ENCODE measurements at regions not wholly inside any gene's neighbourhood (a gene's known extent, or its start where the extent isn't known, plus 50 kb on each side); places are given as distances from the start of the nearest gene placed in this dataset.

DNA sequence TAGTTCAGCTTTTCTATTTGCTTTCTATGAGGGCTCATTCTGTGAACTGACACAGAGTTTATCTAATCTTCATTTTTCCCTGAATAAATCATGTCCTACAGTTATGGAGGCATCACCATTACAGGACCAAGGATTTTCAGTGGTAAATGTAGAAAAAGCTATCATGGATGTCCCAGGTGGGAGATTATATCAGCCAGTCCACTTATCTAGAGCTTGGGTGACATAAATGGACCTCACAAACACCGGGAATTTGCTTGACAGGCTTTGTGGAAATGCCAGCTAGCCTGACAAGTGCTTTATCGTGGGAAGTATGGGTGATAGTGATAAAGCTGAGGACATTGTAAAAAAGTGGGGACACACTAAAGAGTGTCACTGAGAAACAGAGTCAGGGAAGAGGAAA, 1015.2 kb upstream of the SLIT2 start (continued):
- TF ChIP-seq, protein P1, sequence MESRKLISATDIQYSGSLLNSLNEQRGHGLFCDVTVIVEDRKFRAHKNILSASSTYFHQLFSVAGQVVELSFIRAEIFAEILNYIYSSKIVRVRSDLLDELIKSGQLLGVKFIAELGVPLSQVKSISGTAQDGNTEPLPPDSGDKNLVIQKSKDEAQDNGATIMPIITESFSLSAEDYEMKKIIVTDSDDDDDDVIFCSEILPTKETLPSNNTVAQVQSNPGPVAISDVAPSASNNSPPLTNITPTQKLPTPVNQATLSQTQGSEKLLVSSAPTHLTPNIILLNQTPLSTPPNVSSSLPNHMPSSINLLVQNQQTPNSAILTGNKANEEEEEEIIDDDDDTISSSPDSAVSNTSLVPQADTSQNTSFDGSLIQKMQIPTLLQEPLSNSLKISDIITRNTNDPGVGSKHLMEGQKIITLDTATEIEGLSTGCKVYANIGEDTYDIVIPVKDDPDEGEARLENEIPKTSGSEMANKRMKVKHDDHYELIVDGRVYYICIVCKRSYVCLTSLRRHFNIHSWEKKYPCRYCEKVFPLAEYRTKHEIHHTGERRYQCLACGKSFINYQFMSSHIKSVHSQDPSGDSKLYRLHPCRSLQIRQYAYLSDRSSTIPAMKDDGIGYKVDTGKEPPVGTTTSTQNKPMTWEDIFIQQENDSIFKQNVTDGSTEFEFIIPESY (IDR thresholded peaks at IDR 0.05; ENCODE audit: borderline replicate concordance, low read depth), result no peak
- TF ChIP-seq, protein P2, sequence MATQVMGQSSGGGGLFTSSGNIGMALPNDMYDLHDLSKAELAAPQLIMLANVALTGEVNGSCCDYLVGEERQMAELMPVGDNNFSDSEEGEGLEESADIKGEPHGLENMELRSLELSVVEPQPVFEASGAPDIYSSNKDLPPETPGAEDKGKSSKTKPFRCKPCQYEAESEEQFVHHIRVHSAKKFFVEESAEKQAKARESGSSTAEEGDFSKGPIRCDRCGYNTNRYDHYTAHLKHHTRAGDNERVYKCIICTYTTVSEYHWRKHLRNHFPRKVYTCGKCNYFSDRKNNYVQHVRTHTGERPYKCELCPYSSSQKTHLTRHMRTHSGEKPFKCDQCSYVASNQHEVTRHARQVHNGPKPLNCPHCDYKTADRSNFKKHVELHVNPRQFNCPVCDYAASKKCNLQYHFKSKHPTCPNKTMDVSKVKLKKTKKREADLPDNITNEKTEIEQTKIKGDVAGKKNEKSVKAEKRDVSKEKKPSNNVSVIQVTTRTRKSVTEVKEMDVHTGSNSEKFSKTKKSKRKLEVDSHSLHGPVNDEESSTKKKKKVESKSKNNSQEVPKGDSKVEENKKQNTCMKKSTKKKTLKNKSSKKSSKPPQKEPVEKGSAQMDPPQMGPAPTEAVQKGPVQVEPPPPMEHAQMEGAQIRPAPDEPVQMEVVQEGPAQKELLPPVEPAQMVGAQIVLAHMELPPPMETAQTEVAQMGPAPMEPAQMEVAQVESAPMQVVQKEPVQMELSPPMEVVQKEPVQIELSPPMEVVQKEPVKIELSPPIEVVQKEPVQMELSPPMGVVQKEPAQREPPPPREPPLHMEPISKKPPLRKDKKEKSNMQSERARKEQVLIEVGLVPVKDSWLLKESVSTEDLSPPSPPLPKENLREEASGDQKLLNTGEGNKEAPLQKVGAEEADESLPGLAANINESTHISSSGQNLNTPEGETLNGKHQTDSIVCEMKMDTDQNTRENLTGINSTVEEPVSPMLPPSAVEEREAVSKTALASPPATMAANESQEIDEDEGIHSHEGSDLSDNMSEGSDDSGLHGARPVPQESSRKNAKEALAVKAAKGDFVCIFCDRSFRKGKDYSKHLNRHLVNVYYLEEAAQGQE (IDR thresholded peaks at IDR 0.05; ENCODE audit: low read depth, low read length), result no peak
- TF ChIP-seq FOSL2 (IDR thresholded peaks at IDR 0.05; ENCODE audit: borderline replicate concordance, low read depth) (no peak), EP300 (IDR thresholded peaks at IDR 0.05; ENCODE audit: borderline replicate concordance in 1 of 2, low read depth in 1 of 2, low read length in 1 of 2) (no peak)
- TF ChIP-seq, protein P3, sequence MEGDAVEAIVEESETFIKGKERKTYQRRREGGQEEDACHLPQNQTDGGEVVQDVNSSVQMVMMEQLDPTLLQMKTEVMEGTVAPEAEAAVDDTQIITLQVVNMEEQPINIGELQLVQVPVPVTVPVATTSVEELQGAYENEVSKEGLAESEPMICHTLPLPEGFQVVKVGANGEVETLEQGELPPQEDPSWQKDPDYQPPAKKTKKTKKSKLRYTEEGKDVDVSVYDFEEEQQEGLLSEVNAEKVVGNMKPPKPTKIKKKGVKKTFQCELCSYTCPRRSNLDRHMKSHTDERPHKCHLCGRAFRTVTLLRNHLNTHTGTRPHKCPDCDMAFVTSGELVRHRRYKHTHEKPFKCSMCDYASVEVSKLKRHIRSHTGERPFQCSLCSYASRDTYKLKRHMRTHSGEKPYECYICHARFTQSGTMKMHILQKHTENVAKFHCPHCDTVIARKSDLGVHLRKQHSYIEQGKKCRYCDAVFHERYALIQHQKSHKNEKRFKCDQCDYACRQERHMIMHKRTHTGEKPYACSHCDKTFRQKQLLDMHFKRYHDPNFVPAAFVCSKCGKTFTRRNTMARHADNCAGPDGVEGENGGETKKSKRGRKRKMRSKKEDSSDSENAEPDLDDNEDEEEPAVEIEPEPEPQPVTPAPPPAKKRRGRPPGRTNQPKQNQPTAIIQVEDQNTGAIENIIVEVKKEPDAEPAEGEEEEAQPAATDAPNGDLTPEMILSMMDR (IDR thresholded peaks at IDR 0.05), result no peak

DNA sequence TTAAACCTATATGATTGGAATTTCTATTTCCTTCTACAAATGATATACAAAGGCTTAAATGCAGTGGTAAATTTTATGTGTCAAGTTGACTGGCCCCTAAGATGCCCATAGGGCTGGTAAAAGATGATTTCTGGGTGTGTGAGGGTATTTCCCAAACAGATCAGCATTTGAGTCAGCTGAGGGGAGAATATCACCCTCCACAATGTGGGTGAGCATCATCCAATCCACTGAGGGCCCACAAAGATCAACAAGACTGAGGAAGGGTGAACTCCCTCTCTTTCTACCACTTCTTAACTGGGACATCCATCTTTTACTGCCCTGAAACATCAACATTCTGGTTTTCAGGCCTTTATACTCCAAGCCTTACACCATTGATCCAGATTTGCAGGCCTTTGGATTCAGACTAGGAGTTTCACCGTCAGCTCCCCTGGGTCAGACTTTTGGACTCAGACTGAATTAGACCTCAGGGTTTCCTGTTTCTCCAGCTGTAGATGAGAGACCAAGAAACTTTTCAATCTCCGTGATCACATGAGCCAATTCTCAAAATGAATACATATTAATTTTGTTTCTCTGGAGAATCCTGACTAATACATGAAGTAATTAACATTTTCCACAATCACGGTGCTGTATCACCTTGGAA, 1020.7 kb upstream of the SLIT2 start:
- ChIA-PET CTCF (no interaction called here), POLR2A (no interaction called here)
- Histone ChIP-seq H3K9ac (no peak overlapping the region), H4K20me1 (ENCODE audit: insufficient read depth) (no peaks in the 10 kb centered on the region), H3K4me1 (ENCODE audit: control insufficient read depth in 1 of 2, insufficient read depth in 2 of 2, low read depth in 1 of 2, low read length in 1 of 2) (no peaks in the 10 kb centered on the region), H3K27ac (ENCODE audit: low read depth in 2 of 2, low read length in 1 of 2) (no peak overlapping the region), H3K36me3 (replicated peaks in 1 of 2; ENCODE audit: control insufficient read depth in 1 of 2, insufficient read depth in 2 of 2, low read length in 1 of 2) (no peaks in the 10 kb centered on the region), H3K4me3 (ENCODE audit: low read depth in 2 of 2, low read length in 1 of 2) (no peak overlapping the region), H2AFZ (ENCODE audit: low read depth) (no peak overlapping the region), H3K79me2 (ENCODE audit: insufficient read depth) (no peaks in the 10 kb centered on the region), H3K9me3 (no peaks in the 10 kb centered on the region), H3K9me2 (no peaks in the 10 kb centered on the region), H3K27me3 (ENCODE audit: insufficient read depth) (no peaks in the 10 kb centered on the region), H3K4me2 (no peak overlapping the region), H3F3A (replicated peaks; ENCODE audit: insufficient read depth) (no peaks in the 10 kb centered on the region)
- 66% methylated on average over 3 of the region's 3 CpGs for WGBS (ENCODE audit: low lambda C conversion rate)
- DNase-seq, result no peak
- TF ChIP-seq TAF1 (IDR thresholded peaks at IDR 0.05; ENCODE audit: borderline replicate concordance, low read depth, low read length), result no peak
- TF ChIP-seq RCOR1 (IDR thresholded peaks at IDR 0.05; ENCODE audit: low read length), result no peak
- no peak for TF ChIP-seq FOXJ3 (CRISPR knock-in tag; IDR thresholded peaks at IDR 0.05)
- TF ChIP-seq POLR2AphosphoS5 (IDR thresholded peaks at IDR 0.05; ENCODE audit: low read depth, low read length), result no peak
- TF ChIP-seq FOXM1 (IDR thresholded peaks at IDR 0.05; ENCODE audit: low read depth), result no peak
- TF ChIP-seq, protein P4, sequence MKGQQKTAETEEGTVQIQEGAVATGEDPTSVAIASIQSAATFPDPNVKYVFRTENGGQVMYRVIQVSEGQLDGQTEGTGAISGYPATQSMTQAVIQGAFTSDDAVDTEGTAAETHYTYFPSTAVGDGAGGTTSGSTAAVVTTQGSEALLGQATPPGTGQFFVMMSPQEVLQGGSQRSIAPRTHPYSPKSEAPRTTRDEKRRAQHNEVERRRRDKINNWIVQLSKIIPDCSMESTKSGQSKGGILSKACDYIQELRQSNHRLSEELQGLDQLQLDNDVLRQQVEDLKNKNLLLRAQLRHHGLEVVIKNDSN (IDR thresholded peaks at IDR 0.05; ENCODE audit: borderline replicate concordance, low read depth), result no peak

All from SK-N-SH (cell line).